Heart left ventricle (tissue), 13 donors: ENCODE measurements at regions not wholly inside any gene's neighbourhood (a gene's known extent, or its start where the extent isn't known, plus 50 kb on each side); places are given as distances from the start of the nearest gene placed in this dataset.

ENCODE experiments used
- CTCF ChIP-seq, 12 donors: fragments of 200-600 bp; sonication (generic) in 4 of 12; IDR thresholded peaks; one replicate each; pipeline versions ENCODE4 v1.5.0 to v1.8.0; 2018 to 2022; ENCODE audit warnings: antibody characterized with exemption in 12 of 12, mild to moderate bottlenecking in 5 of 12
- POLR2A ChIP-seq, 2 donors: fragments of 450-650 bp; IDR thresholded peaks; one replicate each; pipeline ENCODE4 v1.6.1; 2017; ENCODE audit warnings: antibody characterized with exemption in 2 of 2, mild to moderate bottlenecking in 2 of 2, moderate library complexity in 2 of 2
- donor health status: ischemic (EF 13 %, LVEDD 7.1; RV severe dilation, severe dysfunction).
- donor health status: DM: no; HTN: yes; CAD: no.
- donor health status: DM: no; HTN: no; CAD: no.
- donor health status: ischemic (EF 25% LVEDD 6.9; RV normal size, moderate dysfunction).
- donor health status: ischemic (EF 25% LVEDD 5.7; RV mildly dilated, moderate dysfunction).
- donor health status: ischemic (EF 35%, LVEDD 5.7; RV mildly dilated, moderate dysfunction).
- donor health status: nonischemic (EF 11% LVEDD 7.7; RV severe dilation, severe dysfunction).
- donor health status: DM: yes; HTN: yes; CAD: no.
- donor health status: PGD.
- donor health status: ischemic (EF 29% LVEDD 5.4; RV normal size, mild dysfunction).
- donor health status: nonischemic (EF 23%, LVEDD 6.1; RV moderate dilation, normal function).

- TF ChIP-seq CTCF (IDR thresholded peaks at IDR 0.05): no peak
- TF ChIP-seq POLR2A (IDR thresholded peaks at IDR 0.05): no peak
Observed at GRCh38 chr1:29856340-29857114, 620.2 kb downstream of the PTPRU start.
